Brain microvascular endothelial cell (primary cell): ENCODE measurements at regions not wholly inside any gene's neighbourhood (a gene's known extent, or its start where the extent isn't known, plus 50 kb on each side); places are given as distances from the start of the nearest gene placed in this dataset.

Experiments used
- DNase-seq: peaks from one replicate; pipeline ENCODE4 v3.0.0-alpha.2; 2020
- H3K27ac ChIP-seq: fragments of 250-450 bp; sonication (Bioruptor Pico); 2 replicates; pipeline ENCODE4 v1.5.1; 2020; ENCODE audit warnings: mild to moderate bottlenecking, moderate library complexity
- H3K27me3 ChIP-seq: fragments of 250-450 bp; sonication (Bioruptor Pico); replicated peaks from 2 replicates; pipeline ENCODE4 v1.5.1; 2020; ENCODE audit warnings: mild to moderate bottlenecking
- H3K36me3 ChIP-seq: fragments of 250-450 bp; sonication (Bioruptor Pico); replicated peaks from 2 replicates; pipeline ENCODE4 v1.5.1; 2020; ENCODE audit warnings: mild to moderate bottlenecking
- H3K4me3 ChIP-seq: 2 replicates; pipeline ENCODE4 v1.5.1; 2011; ENCODE audit warnings: low read depth, mild to moderate bottlenecking, control low read depth, low read length, moderate library complexity
- in situ Hi-C: cut with HindIII; loops from 2 replicates; pipeline ENCODE4 v1.10.0; 2017; ENCODE audit warnings: low sequenced_read_pairs, low pct_ligation_motif_present
- TF ChIP-seq, protein P1 (sequence below): IDR thresholded peaks from 2 replicates; pipeline ENCODE4 v1.5.1; 2011; ENCODE audit warnings: low read depth, mild to moderate bottlenecking, moderate library complexity, low read length, control low read depth, inconsistent platforms; ENCODE audit errors: missing control alignments

DNA sequence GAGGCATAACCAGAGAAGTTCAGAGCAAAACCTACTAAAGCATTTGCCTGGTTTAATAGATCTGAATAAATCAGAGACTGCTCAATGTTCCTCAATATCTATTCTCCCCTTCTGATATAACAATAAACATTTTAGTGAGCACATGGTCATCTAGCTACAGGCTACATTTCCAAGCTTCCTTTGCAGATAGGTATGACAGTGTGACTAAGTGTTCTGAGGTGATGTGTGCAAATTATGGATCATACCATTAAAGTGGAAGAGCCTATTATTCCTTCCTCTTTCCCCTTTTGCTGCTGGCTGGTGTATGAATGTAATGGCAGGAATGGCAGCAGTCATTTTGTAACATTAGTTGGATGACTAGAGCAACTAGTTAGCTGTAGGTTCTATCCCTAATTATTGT is 285.8 kb upstream of the RASA1 start:
- H3K27me3 ChIP-seq, result no peaks in the 10 kb centered on the region
- no peak for DNase-seq
- no peak overlapping the region for H3K27ac ChIP-seq
- TF ChIP-seq, protein P1, sequence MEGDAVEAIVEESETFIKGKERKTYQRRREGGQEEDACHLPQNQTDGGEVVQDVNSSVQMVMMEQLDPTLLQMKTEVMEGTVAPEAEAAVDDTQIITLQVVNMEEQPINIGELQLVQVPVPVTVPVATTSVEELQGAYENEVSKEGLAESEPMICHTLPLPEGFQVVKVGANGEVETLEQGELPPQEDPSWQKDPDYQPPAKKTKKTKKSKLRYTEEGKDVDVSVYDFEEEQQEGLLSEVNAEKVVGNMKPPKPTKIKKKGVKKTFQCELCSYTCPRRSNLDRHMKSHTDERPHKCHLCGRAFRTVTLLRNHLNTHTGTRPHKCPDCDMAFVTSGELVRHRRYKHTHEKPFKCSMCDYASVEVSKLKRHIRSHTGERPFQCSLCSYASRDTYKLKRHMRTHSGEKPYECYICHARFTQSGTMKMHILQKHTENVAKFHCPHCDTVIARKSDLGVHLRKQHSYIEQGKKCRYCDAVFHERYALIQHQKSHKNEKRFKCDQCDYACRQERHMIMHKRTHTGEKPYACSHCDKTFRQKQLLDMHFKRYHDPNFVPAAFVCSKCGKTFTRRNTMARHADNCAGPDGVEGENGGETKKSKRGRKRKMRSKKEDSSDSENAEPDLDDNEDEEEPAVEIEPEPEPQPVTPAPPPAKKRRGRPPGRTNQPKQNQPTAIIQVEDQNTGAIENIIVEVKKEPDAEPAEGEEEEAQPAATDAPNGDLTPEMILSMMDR, result no peak
- in situ Hi-C loops, result no loop called here
- H3K4me3 ChIP-seq, result no peak overlapping the region
- no peaks in the 10 kb centered on the region for H3K36me3 ChIP-seq

GRCh38 chr5:86983208-86983607 is 284.5 kb upstream of the RASA1 start:
- in situ Hi-C loops, result no loop called here
- DNase-seq, result no peak
- TF ChIP-seq, protein P1, result no peak
- H3K36me3 ChIP-seq, result no peaks in the 10 kb centered on the region
- no peak overlapping the region for H3K4me3 ChIP-seq
- H3K27ac ChIP-seq, result no peak overlapping the region
- no peaks in the 10 kb centered on the region for H3K27me3 ChIP-seq

DNA sequence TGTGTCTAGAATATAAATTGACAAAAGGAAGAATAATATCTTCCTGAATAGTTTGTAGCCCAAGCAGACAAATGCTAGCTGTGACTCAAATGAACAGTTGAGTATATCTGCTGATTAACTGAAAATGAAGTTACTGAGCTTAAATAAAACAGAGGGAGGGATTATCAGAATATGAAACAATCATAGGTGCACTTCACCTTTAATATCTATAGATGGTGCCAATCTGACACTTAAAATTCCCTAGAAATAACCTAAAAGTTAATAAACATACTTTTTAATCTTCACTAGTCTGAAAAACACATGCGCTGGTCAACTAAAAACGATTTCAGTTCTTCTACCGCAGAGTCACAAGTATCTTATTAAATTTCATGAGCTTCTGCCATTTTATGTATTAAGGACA is 280.8 kb upstream of the RASA1 start:
- H3K4me3 ChIP-seq, result no peak overlapping the region
- in situ Hi-C loops, result no loop called here
- no peaks in the 10 kb centered on the region for H3K27me3 ChIP-seq
- H3K36me3 ChIP-seq, result no peaks in the 10 kb centered on the region
- TF ChIP-seq, protein P1, result no peak
- no peak for DNase-seq
- H3K27ac ChIP-seq, result no peak overlapping the region

DNA sequence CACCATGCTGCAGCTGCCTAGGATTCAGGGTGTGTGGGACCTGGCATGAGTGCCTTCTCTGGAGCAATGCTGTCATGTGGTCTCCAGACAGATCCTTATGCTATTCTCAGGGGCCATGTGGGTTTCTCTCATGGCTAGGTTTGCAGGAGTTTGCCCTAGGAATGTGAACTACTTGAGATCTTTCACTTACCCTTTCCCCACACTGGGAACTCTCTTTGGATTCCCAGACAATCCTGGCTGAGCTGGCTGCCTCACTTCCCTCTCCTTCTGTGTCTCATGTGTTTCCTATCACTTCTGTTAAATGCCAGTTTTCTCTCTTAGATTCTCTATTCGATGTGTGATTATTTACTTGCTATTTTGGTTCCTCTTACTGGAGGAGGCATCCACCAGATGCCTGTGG is 270.2 kb upstream of the RASA1 start:
- Histone ChIP-seq H3K36me3 (no peaks in the 10 kb centered on the region), H3K27me3 (no peaks in the 10 kb centered on the region), H3K27ac (no peak overlapping the region), H3K4me3 (no peak overlapping the region)
- in situ Hi-C loops, result no loop called here
- peak; percentile 4 for DNase-seq
- TF ChIP-seq, protein P1, result no peak

DNA sequence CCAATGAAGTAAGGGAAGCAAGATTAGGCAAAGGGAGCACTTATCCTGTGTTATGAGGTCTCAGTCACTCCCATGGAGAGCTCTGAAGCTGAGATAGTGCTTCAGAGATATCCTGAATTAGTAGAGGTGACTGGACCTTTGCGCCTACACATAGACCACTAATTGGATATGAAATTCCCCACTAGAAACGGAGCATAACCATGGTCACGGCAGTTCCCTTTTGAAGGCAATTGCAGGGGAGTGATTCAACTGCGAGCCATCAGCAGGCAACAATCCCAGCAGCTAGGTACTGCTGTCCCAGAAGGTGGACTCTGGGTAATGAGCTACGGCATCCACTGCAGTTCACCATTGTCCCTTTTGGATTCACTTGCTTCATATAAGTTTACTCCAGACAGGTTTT is 267.7 kb upstream of the RASA1 start:
- Histone ChIP-seq H3K27ac (no peak overlapping the region), H3K4me3 (no peak overlapping the region), H3K27me3 (no peaks in the 10 kb centered on the region), H3K36me3 (no peaks in the 10 kb centered on the region)
- in situ Hi-C loops, result no loop called here
- DNase-seq, result no peak
- TF ChIP-seq, protein P1, result no peak

DNA sequence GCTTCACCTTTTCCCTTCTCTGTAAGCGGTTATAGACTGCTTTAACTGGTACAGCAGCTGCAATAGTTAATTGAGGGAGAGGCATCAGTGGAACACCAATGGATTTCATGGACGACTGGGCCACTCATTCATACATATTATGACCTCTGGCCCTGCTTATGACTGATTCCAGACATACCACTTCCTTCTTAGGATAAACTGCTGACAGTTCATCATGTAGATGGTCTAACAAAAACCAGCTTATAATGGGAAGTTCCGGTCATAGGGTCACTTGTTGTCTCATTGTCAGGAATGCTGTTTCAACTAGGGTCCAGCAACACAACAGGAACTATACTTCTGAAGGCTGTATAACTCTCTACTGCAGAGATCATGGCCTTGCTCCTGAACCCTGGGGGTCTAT is 265.2 kb upstream of the RASA1 start:
- DNase-seq, result peak; percentile 31
- Histone ChIP-seq H3K36me3 (no peaks in the 10 kb centered on the region), H3K4me3 (no peak overlapping the region), H3K27me3 (no peaks in the 10 kb centered on the region), H3K27ac (no peak overlapping the region)
- TF ChIP-seq, protein P1, result no peak
- in situ Hi-C loops, result no loop called here
